SK-N-MC (cell line): ENCODE measurements at regions not wholly inside any gene's neighbourhood (a gene's known extent, or its start where the extent isn't known, plus 50 kb on each side); places are given as distances from the start of the nearest gene placed in this dataset.

Experiments used
- DNase-seq: peaks from one replicate; pipeline ENCODE4 v3.0.0-alpha.2; 2011; ENCODE audit warnings: low read depth, low spot score
- H3K27ac ChIP-seq: fragments of 200-600 bp; sonication (generic); 2 replicates; pipeline ENCODE4 v1.5.1; 2016; ENCODE audit warnings: mixed run types
- H3K36me3 ChIP-seq: fragments of 200-600 bp; sonication (generic); 2 replicates; pipeline ENCODE4 v1.6.1; 2017; ENCODE audit warnings: antibody characterized with exemption, low read length, mixed read lengths; ENCODE audit not compliant: insufficient read depth
- H3K4me3 ChIP-seq: fragments of 200-600 bp; sonication (generic); 2 replicates; pipeline ENCODE4 v1.5.1; 2016
- H3K9ac ChIP-seq: fragments of 200-600 bp; sonication (generic); 2 replicates; pipeline ENCODE4 v1.8.0; 2017; ENCODE audit warnings: mixed run types, mixed read lengths; ENCODE audit not compliant: insufficient read length
- H3K9me3 ChIP-seq: fragments of 200-600 bp; sonication (generic); 2 replicates; pipeline ENCODE4 v1.6.1; 2017; ENCODE audit warnings: low read depth, mild to moderate bottlenecking, antibody characterized with exemption, low read length, moderate library complexity, mixed read lengths
- EZH2 ChIP-seq: fragments of 200-600 bp; sonication (generic); IDR thresholded peaks from one replicate; pipeline ENCODE4 v1.6.1; 2017; ENCODE audit warnings: antibody characterized with exemption
- FOXP2 ChIP-seq: optimal IDR thresholded peaks from 2 replicates; pipeline ENCODE3; 2011; ENCODE audit warnings: mild to moderate bottlenecking, moderate library complexity; ENCODE audit not compliant: insufficient read depth; ENCODE audit errors: extremely low read length, control extremely low read depth
- POLR2AphosphoS5 ChIP-seq: IDR thresholded peaks from 2 replicates; pipeline ENCODE4 v1.6.1; 2012; ENCODE audit warnings: mild to moderate bottlenecking, low read depth, low read length, borderline replicate concordance

- Histone ChIP-seq H3K9me3 (no peaks in the 10 kb centered on the region), H3K36me3 (no peaks in the 10 kb centered on the region), H3K4me3 (no peak overlapping the region), H3K9ac (no peak overlapping the region), H3K27ac (no peak overlapping the region)
- no peak for DNase-seq
- TF ChIP-seq FOXP2 (no peak), EZH2 (no peak), POLR2AphosphoS5 (no peak)
Observed at GRCh38 chr2:8223695-8224346, 458.0 kb upstream of the ID2 start.

DNA sequence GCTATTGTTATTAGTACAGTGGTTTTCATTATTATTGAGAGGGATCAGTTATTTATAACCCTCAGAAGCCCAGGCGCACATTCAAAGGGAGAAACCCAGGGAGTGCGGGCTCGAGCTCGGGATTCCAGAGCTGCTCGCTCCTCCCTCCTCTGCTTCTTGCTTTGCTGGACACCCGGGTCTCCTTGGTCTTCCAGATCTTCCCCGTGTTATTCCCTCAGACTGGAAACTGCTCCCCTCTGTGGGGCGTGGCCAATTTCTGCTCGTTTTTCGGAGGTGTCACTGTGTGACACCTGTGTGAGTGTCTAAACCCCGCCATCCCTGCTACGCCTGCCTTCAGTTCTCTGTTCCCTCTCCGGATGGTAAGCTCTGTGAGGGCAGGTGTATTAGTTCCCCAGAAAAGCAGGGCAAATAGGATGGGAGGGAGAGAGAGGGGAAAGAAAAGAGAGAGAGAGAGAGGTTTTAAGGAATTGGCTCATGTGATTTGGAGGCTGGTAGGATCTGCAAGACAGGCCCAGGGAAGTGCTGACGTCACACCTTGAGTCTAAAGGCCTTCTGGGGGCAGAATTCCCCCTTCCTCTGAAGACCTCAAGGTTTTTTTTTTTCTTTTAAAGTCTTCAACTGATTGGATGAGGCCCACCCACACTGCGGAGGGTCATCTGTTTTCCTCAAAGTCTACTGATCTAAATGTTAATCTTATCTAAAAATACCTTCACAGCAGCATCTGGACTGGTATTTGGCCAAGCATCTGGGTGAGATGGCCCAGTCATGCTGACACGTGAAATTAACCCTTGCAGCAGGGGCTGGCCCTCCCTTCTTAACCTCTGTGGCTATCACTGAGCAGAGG is 457.3 kb upstream of the ID2 start:
- H3K36me3 ChIP-seq, result no peaks in the 10 kb centered on the region
- H3K4me3 ChIP-seq, result no peak overlapping the region
- TF ChIP-seq EZH2 (no peak), FOXP2 (no peak), POLR2AphosphoS5 (no peak)
- no peak overlapping the region for H3K9ac ChIP-seq
- no peak for DNase-seq
- H3K9me3 ChIP-seq, result no peaks in the 10 kb centered on the region
- no peak overlapping the region for H3K27ac ChIP-seq

DNA sequence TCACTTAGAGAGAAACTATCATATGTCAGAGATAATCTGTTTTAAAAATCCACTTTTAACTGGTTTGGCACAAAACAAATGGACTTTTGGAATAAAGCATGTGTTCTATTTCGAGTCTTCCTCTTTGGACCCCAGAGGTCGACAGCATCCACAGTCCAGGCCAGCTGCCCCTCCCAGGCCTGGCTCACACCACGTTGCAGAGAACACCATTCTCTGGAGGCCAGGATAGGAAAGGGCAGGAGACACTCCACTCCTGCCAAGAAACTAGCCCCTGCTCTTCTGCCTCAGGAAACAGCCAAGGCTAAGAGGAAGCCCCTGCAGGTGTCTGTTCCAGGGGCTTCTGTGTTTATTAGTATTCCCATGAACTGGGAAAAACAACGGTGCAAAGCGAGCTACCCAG is 456.6 kb upstream of the ID2 start:
- H3K27ac ChIP-seq, result no peak overlapping the region
- DNase-seq, result no peak
- H3K36me3 ChIP-seq, result no peaks in the 10 kb centered on the region
- no peak overlapping the region for H3K9ac ChIP-seq
- no peaks in the 10 kb centered on the region for H3K9me3 ChIP-seq
- no peak overlapping the region for H3K4me3 ChIP-seq
- TF ChIP-seq EZH2 (no peak), FOXP2 (no peak), POLR2AphosphoS5 (no peak)

DNA sequence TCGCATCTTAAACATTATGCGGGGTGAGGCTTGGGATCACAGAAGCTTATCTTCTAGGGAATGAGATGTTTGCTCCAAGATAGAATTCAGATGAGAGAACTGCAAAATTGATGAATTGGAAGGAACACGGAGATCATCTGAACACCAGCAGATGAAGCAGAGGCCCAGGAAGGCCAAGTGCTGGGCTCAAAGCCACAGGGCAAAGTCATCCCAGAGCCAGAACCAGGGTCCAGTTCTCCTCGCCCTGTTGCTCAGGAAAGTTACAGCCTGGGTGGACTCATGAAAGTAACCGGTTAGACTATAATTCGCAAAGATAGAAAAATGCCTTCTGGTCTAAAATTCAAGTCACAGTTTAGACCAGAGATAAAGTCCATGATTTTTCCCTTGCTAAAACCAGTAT is 456.1 kb upstream of the ID2 start:
- Histone ChIP-seq H3K9ac (no peak overlapping the region), H3K4me3 (no peak overlapping the region), H3K36me3 (no peaks in the 10 kb centered on the region), H3K27ac (no peak overlapping the region), H3K9me3 (no peaks in the 10 kb centered on the region)
- TF ChIP-seq FOXP2, result no peak
- no peak for TF ChIP-seq EZH2
- no peak for TF ChIP-seq POLR2AphosphoS5
- DNase-seq, result no peak

- no peak for DNase-seq
- Histone ChIP-seq H3K9me3 (no peaks in the 10 kb centered on the region), H3K4me3 (no peak overlapping the region), H3K27ac (peak overlapping the region; percentile 61; the same call in 1 of the 2 replicates), H3K9ac (no peak overlapping the region), H3K36me3 (no peaks in the 10 kb centered on the region)
- no peak for TF ChIP-seq EZH2
- TF ChIP-seq FOXP2, result no peak
- no peak for TF ChIP-seq POLR2AphosphoS5
Observed at GRCh38 chr2:8229546-8229986, 452.3 kb upstream of the ID2 start.

DNA sequence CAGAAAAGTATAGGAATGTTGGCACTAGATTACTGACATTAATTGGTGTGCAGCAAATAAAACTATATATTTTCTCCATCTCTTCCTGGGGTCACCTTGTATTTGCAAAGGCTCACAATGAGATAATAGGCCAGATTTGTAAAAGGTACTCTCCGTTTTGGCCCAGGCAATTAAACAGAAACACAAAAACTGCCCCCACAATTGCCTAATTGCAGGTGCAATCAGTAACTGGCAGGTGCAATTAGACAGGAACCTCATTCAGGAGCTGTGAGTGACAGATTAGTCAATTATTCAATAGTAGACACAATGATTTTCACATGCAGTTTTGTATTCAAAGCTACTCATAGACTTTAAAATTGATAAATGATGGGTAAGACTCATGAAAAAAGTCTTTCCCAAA is 451.4 kb upstream of the ID2 start:
- no peaks in the 10 kb centered on the region for H3K9me3 ChIP-seq
- no peak overlapping the region for H3K4me3 ChIP-seq
- DNase-seq, result no peak
- H3K36me3 ChIP-seq, result no peaks in the 10 kb centered on the region
- no peak overlapping the region for H3K9ac ChIP-seq
- TF ChIP-seq EZH2, result no peak
- no peak for TF ChIP-seq POLR2AphosphoS5
- TF ChIP-seq FOXP2, result no peak
- no peak overlapping the region for H3K27ac ChIP-seq

DNA sequence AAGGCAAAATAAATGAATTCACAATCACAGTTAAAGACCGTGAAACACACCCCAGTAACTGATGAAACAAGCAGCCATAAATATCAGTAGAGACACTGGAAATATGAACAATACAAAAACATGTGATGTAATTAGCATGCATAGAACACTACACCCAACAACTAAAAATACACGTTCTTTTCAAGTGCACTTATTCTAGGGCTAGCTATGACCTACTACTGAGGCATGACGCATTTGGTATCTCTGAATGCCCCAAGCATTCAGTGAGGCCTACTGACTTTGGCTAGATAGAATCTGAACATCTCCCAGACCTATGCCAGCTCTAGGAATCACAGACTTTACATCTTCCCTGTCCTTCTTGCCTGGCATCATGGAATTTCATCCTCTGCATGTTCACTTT is 450.0 kb upstream of the ID2 start:
- DNase-seq, result no peak
- H3K4me3 ChIP-seq, result no peak overlapping the region
- H3K27ac ChIP-seq, result no peak overlapping the region
- no peaks in the 10 kb centered on the region for H3K9me3 ChIP-seq
- TF ChIP-seq EZH2, result no peak
- no peak for TF ChIP-seq POLR2AphosphoS5
- H3K36me3 ChIP-seq, result no peaks in the 10 kb centered on the region
- H3K9ac ChIP-seq, result no peak overlapping the region

DNA sequence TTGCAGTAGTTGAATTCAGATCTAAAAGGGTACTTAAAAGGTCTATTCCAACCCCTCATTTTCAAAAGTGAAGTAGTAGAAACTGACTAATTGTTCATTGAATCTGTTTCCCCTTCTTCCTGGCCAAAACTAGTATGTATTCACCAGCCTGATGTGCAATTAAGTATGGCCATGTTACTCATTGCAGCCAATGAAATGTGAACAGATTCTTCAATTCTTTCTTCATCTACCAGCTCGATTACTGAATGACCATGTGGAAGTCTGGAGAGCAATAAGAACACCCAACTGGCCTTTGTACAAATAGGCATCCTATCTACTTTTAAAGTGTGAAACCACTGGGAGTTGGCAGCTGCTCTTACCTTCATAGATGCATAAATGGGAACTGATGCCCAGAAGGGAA is 449.0 kb upstream of the ID2 start:
- TF ChIP-seq FOXP2 (no peak), EZH2 (no peak), POLR2AphosphoS5 (no peak)
- no peak for DNase-seq

GRCh38 chr2:8234253-8234652 is 447.6 kb upstream of the ID2 start:
- no peak for DNase-seq
- TF ChIP-seq POLR2AphosphoS5, result no peak
- no peak for TF ChIP-seq EZH2
- no peak for TF ChIP-seq FOXP2
- Histone ChIP-seq H3K36me3 (no peaks in the 10 kb centered on the region), H3K27ac (no peak overlapping the region), H3K9ac (no peak overlapping the region), H3K9me3 (no peaks in the 10 kb centered on the region), H3K4me3 (no peak overlapping the region)

More for the DNA sequence above, 449.0 kb upstream of the ID2 start:
- Histone ChIP-seq H3K27ac (no peak overlapping the region), H3K36me3 (no peaks in the 10 kb centered on the region), H3K9ac (no peak overlapping the region), H3K4me3 (no peak overlapping the region), H3K9me3 (no peaks in the 10 kb centered on the region)
